T-cell (primary cell): ENCODE measurements at regions not wholly inside any gene's neighbourhood (a gene's known extent, or its start where the extent isn't known, plus 50 kb on each side); places are given as distances from the start of the nearest gene placed in this dataset.

Experiments
- ATAC-seq, 4 experiments: fragments of 200-7000 bp in 3 of 4; fragments of 150-1000 bp in 1 of 4; cut with Tn5 transposase; replicated peaks in 1 of 4; 1 replicate in 3 of 4; 2 replicates in 1 of 4; pipeline ENCODE4 v1.10.0; 2021; ENCODE audit warnings: moderate library complexity in 3 of 4, mild to moderate bottlenecking in 2 of 4, moderate number of reproducible peaks in 1 of 4
- CTCF ChIA-PET, 2 donors: fragments of 300-600 bp; sonication (Branson Sonifier 250); formaldehyde crosslinking; loops; one replicate each; lab custom pipeline; 2022; ENCODE audit warnings: antibody characterized with exemption in 2 of 2; lab: Charles Lee
- POLR2A ChIA-PET, 2 donors: fragments of 300-600 bp; sonication (Branson Sonifier 250); formaldehyde crosslinking; loops; one replicate each; lab custom pipeline; 2022; ENCODE audit warnings: antibody characterized with exemption in 2 of 2; lab: Charles Lee
- DNase-seq, 35 experiments: peaks; one replicate each; pipeline versions ENCODE4 v3.0.0 to v3.0.0-alpha.2; 2013 to 2023
- H3K27ac ChIP-seq: one replicate; pipeline ENCODE4 v1.5.1; 2013; ENCODE audit warnings: low read length
- H3K27me3 ChIP-seq, 2 experiments: replicated peaks in 1 of 2; 1 replicate in 1 of 2; 2 replicates in 1 of 2; pipeline versions ENCODE4 v1.6.1 to v1.7.0; 2013; ENCODE audit warnings: low read length in 1 of 2, mixed read lengths in 1 of 2; ENCODE audit not compliant: control insufficient read depth in 2 of 2, insufficient read depth in 2 of 2; ENCODE audit errors: extremely low read depth in 1 of 2
- H3K36me3 ChIP-seq, 2 donors: 1 replicate in 1 of 2; 2 replicates in 1 of 2; pipeline versions ENCODE4 v1.6.1 to v1.7.0; 2013; ENCODE audit warnings: low read length in 1 of 2; ENCODE audit not compliant: control insufficient read depth in 2 of 2, insufficient read depth in 1 of 2; ENCODE audit errors: extremely low read depth in 1 of 2
- H3K4me1 ChIP-seq, 2 experiments: 1 replicate in 1 of 2; 2 replicates in 1 of 2; pipeline versions ENCODE4 v1.6.1 to v1.7.0; 2013; ENCODE audit warnings: low read length in 2 of 2, mixed read lengths in 1 of 2; ENCODE audit not compliant: insufficient read depth in 2 of 2, control insufficient read depth in 1 of 2; ENCODE audit errors: extremely low read depth in 1 of 2
- H3K4me3 ChIP-seq, 2 donors: 1 replicate in 1 of 2; 2 replicates in 1 of 2; pipeline versions ENCODE4 v1.5.1 to v1.7.0; 2013; ENCODE audit warnings: mild to moderate bottlenecking in 2 of 2, low read length in 1 of 2, moderate library complexity in 1 of 2; ENCODE audit not compliant: control insufficient read depth in 1 of 2; ENCODE audit errors: extremely low read depth in 1 of 2
- H3K9me3 ChIP-seq: 2 replicates; pipeline ENCODE4 v1.7.0; 2013
- H3K27ac Mint-ChIP-seq, 2 donors: one replicate each; pipeline ENCODE4 v1.8.0; 2020 to 2021; ENCODE audit warnings: mild to moderate bottlenecking in 2 of 2, mixed read lengths in 2 of 2
- H3K27me3 Mint-ChIP-seq, 2 donors: one replicate each; pipeline ENCODE4 v1.8.0; 2021 to 2022; ENCODE audit warnings: mixed read lengths in 2 of 2
- H3K36me3 Mint-ChIP-seq: one replicate; pipeline ENCODE4 v1.8.0; 2021; ENCODE audit warnings: mixed read lengths
- H3K4me1 Mint-ChIP-seq, 3 donors: one replicate each; pipeline ENCODE4 v1.8.0; 2020 to 2022; ENCODE audit warnings: mixed read lengths in 3 of 3, mild to moderate bottlenecking in 1 of 3
- H3K4me3 Mint-ChIP-seq, 3 donors: one replicate each; pipeline ENCODE4 v1.8.0; 2020 to 2022; ENCODE audit warnings: mild to moderate bottlenecking in 3 of 3, mixed read lengths in 3 of 3, moderate library complexity in 3 of 3
- H3K9me3 Mint-ChIP-seq, 3 donors: one replicate each; pipeline ENCODE4 v1.8.0; 2020 to 2022; ENCODE audit warnings: mixed read lengths in 3 of 3
- WGBS: methylation state at CpG from one replicate; pipeline ENCODE4 v1.1.5; 2013; ENCODE audit warnings: missing lambda C conversion rate; ENCODE audit not compliant: insufficient coverage; 5-methylcytosine and 5-hydroxymethylcytosine counted together

- Mint-ChIP-seq H3K9me3 (peaks cover 0 to 3% (median 0%) of the 10 kb centered on the region in 3 donors), H3K27ac (no peak overlapping the region), H3K4me1 (no peaks in the 10 kb centered on the region), H3K36me3 (no peaks in the 10 kb centered on the region), H3K27me3 (peaks cover 0 to 3% of the 10 kb centered on the region in 2 donors), H3K4me3 (no peak overlapping the region)
- no peaks in the 10 kb centered on the region for H3K36me3 ChIP-seq
- no peaks in the 10 kb centered on the region for H3K27me3 ChIP-seq
- 100% methylated on average over 2 of the region's 6 CpGs for WGBS
- H3K4me1 ChIP-seq, result no peaks in the 10 kb centered on the region
- no peak overlapping the region for H3K4me3 ChIP-seq
- no peak for ATAC-seq
- ChIA-PET POLR2A (no interaction called here), CTCF (interaction anchor here in 1 of 2 donors (0.6 kb wide), 1 partner anchor 74 kb away, joined by 4 read pairs; no protein-coding TSS in a partner anchor)
- no peak overlapping the region for H3K27ac ChIP-seq
- H3K9me3 ChIP-seq, result no peaks in the 10 kb centered on the region
- no peak for DNase-seq
These were observed 169.6 kb upstream of the CDIN1 start for GRCh38 chr15:36409819-36410218.

- Mint-ChIP-seq H3K27me3 (peaks cover 0 to 6% of the 10 kb centered on the region in 2 donors), H3K4me1 (no peaks in the 10 kb centered on the region), H3K9me3 (peaks cover 2 to 8% (median 4%) of the 10 kb centered on the region in 3 donors), H3K27ac (no peak overlapping the region), H3K36me3 (no peaks in the 10 kb centered on the region), H3K4me3 (no peak overlapping the region)
- DNase-seq (no peak), ATAC-seq (no peak)
- Histone ChIP-seq H3K9me3 (no peaks in the 10 kb centered on the region), H3K27me3 (no peaks in the 10 kb centered on the region), H3K27ac (no peak overlapping the region), H3K4me3 (no peak overlapping the region), H3K36me3 (no peaks in the 10 kb centered on the region), H3K4me1 (no peaks in the 10 kb centered on the region)
- WGBS, result 80% methylated on average over 4 of the region's 5 CpGs
- ChIA-PET CTCF (no interaction called here), POLR2A (no interaction called here)
These were observed 164.8 kb upstream of the CDIN1 start for GRCh38 chr15:36414670-36415069.

GRCh38 chr15:36415643-36416042 lies 163.8 kb upstream of the CDIN1 start:
- peaks cover 4 to 8% (median 6%) of the 10 kb centered on the region in 3 donors for H3K9me3 Mint-ChIP-seq
- ATAC-seq (no peak), DNase-seq (no peak)
- H3K4me3 Mint-ChIP-seq, result no peak overlapping the region
- WGBS, result no CpG with 5 or more reads among the region's 1 CpG
- H3K4me3 ChIP-seq, result no peak overlapping the region
- no peaks in the 10 kb centered on the region for H3K36me3 Mint-ChIP-seq
- H3K9me3 ChIP-seq, result no peaks in the 10 kb centered on the region
- POLR2A ChIA-PET, result no interaction called here
- H3K36me3 ChIP-seq, result no peaks in the 10 kb centered on the region
- no peaks in the 10 kb centered on the region for H3K4me1 Mint-ChIP-seq
- H3K27ac Mint-ChIP-seq, result no peak overlapping the region
- H3K27me3 Mint-ChIP-seq, result peaks cover 0 to 6% of the 10 kb centered on the region in 2 donors
- no peak overlapping the region for H3K27ac ChIP-seq
- no peaks in the 10 kb centered on the region for H3K27me3 ChIP-seq
- H3K4me1 ChIP-seq, result no peaks in the 10 kb centered on the region
- CTCF ChIA-PET, result no interaction called here

GRCh38 chr15:36422631-36423030 lies 156.8 kb upstream of the CDIN1 start:
- H3K27me3 Mint-ChIP-seq, result no peaks in the 10 kb centered on the region
- H3K36me3 Mint-ChIP-seq, result no peaks in the 10 kb centered on the region
- peaks cover 4 to 16% (median 6%) of the 10 kb centered on the region in 3 donors for H3K9me3 Mint-ChIP-seq
- Histone ChIP-seq H3K4me3 (no peak overlapping the region), H3K27ac (no peak overlapping the region), H3K27me3 (no peaks in the 10 kb centered on the region), H3K9me3 (no peaks in the 10 kb centered on the region), H3K36me3 (no peaks in the 10 kb centered on the region), H3K4me1 (no peaks in the 10 kb centered on the region)
- H3K27ac Mint-ChIP-seq, result no peak overlapping the region
- H3K4me1 Mint-ChIP-seq, result no peaks in the 10 kb centered on the region
- CTCF ChIA-PET, result no interaction called here
- no CpG with 5 or more reads among the region's 2 CpGs for WGBS
- no peak for DNase-seq
- no peak for ATAC-seq
- POLR2A ChIA-PET, result no interaction called here
- no peak overlapping the region for H3K4me3 Mint-ChIP-seq

- CTCF ChIA-PET, result no interaction called here
- Histone ChIP-seq H3K36me3 (no peaks in the 10 kb centered on the region), H3K4me3 (no peak overlapping the region), H3K27me3 (no peaks in the 10 kb centered on the region), H3K27ac (no peak overlapping the region), H3K9me3 (no peaks in the 10 kb centered on the region), H3K4me1 (no peaks in the 10 kb centered on the region)
- ATAC-seq (no peak), DNase-seq (no peak)
- H3K36me3 Mint-ChIP-seq, result no peaks in the 10 kb centered on the region
- H3K9me3 Mint-ChIP-seq, result peaks cover 0 to 11% (median 0%) of the 10 kb centered on the region in 3 donors
- H3K4me3 Mint-ChIP-seq, result no peak overlapping the region
- no peaks in the 10 kb centered on the region for H3K4me1 Mint-ChIP-seq
- POLR2A ChIA-PET, result no interaction called here
- no peak overlapping the region for H3K27ac Mint-ChIP-seq
- 94% methylated on average over 2 of the region's 4 CpGs for WGBS
- H3K27me3 Mint-ChIP-seq, result no peaks in the 10 kb centered on the region
These were observed 152.7 kb upstream of the CDIN1 start for GRCh38 chr15:36426691-36427090.

GRCh38 chr15:36428102-36428845 lies 151.2 kb upstream of the CDIN1 start:
- Histone ChIP-seq H3K27me3 (no peaks in the 10 kb centered on the region), H3K36me3 (no peaks in the 10 kb centered on the region), H3K27ac (no peak overlapping the region), H3K4me3 (no peak overlapping the region), H3K9me3 (no peaks in the 10 kb centered on the region), H3K4me1 (no peaks in the 10 kb centered on the region)
- CTCF ChIA-PET, result no interaction called here
- no peak overlapping the region for H3K4me3 Mint-ChIP-seq
- POLR2A ChIA-PET, result no interaction called here
- H3K4me1 Mint-ChIP-seq, result no peaks in the 10 kb centered on the region
- no peak for ATAC-seq
- peaks cover 0 to 10% (median 0%) of the 10 kb centered on the region in 3 donors for H3K9me3 Mint-ChIP-seq
- H3K27ac Mint-ChIP-seq, result no peak overlapping the region
- H3K36me3 Mint-ChIP-seq, result no peaks in the 10 kb centered on the region
- DNase-seq, result no peak
- no peaks in the 10 kb centered on the region for H3K27me3 Mint-ChIP-seq
- WGBS, result no CpG with 5 or more reads among the region's 4 CpGs
